ENCODE measurements at regions not wholly inside any gene's neighbourhood (a gene's known extent, or its start where the extent isn't known, plus 50 kb on each side); places are given as distances from the start of the nearest gene placed in this dataset.

GRCh38 chr20:50435397-50436051, 74.7 kb upstream of the PTPN1 start (continued):
- TF ChIP-seq ZHX1 (conservative IDR thresholded peaks at IDR 0.05; ENCODE audit: low read length): no peak
- TF ChIP-seq ARID3A (IDR thresholded peaks at IDR 0.05; ENCODE audit: borderline replicate concordance, low read depth, low read length): no peak
- no peak for TF ChIP-seq MBD2 (IDR thresholded peaks at IDR 0.05; ENCODE audit: borderline replicate concordance, low read depth)
- no peak for TF ChIP-seq MED1 (CRISPR knock-in tag; IDR thresholded peaks at IDR 0.05; ENCODE audit: borderline replicate concordance)
- no peak for TF ChIP-seq ZNF431 (CRISPR knock-in tag; IDR thresholded peaks at IDR 0.05)
- TF ChIP-seq SRSF7 (optimal IDR thresholded peaks at IDR 0.05; ENCODE audit: low read depth, low read length): no peak
- TF ChIP-seq YY1 (IDR thresholded peaks at IDR 0.05; ENCODE audit: borderline replicate concordance in 1 of 3, control insufficient read depth in 1 of 3, extremely low read depth in 1 of 3, insufficient read depth in 3 of 3, insufficient read length in 1 of 3, insufficient replicate concordance in 2 of 3, low read depth in 1 of 3, low read length in 2 of 3): no peak
- no peak for TF ChIP-seq TAF9B (IDR thresholded peaks at IDR 0.05; ENCODE audit: partially characterized antibody)

Measured in K562 (cell line).